ENCODE measurements at regions not wholly inside any gene's neighbourhood (a gene's known extent, or its start where the extent isn't known, plus 50 kb on each side); places are given as distances from the start of the nearest gene placed in this dataset.

DNA sequence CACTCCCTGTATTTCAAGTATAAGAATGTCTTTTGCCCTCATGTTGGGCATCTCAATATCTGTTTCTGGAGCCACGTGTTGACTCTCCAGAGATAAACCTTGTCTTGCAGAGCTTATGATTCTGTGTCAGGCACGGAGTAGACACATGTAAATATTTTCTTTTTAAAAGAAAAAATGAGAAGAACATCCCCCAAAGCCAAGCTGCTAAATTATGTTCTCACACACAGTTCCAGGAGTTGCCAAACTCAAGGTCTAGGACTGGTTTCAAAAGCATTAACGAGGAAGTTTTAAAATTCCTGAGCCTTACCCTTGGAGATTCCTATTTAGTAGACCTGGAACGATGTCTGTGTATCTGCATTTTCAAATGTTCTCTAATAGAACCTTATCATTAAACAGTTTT, 1228.3 kb upstream of the WWC1 start:
- Histone ChIP-seq H3K27me3 (ENCODE audit: control insufficient read depth in 4 of 4, insufficient read depth in 4 of 4, low read length in 3 of 4) (peaks cover 0 to 3% (median 0%) of the 10 kb centered on the region in 4 donors), H3K27ac (ENCODE audit: low read depth in 1 of 2, low read length in 2 of 2) (no peak overlapping the region)
- 54% methylated on average over 4 of the region's 4 CpGs for WGBS

GRCh38 chr5:167063788-167064187, 1227.7 kb upstream of the WWC1 start:
- Histone ChIP-seq H3K9me3 (ENCODE audit: control insufficient read depth in 4 of 4, low read length in 3 of 4) (no peaks in the 10 kb centered on the region), H3K4me3 (ENCODE audit: low read depth in 1 of 3, low read length in 3 of 3) (no peak overlapping the region), H3K27ac (ENCODE audit: low read depth in 1 of 2, low read length in 2 of 2) (no peak overlapping the region), H3K4me1 (ENCODE audit: control insufficient read depth in 4 of 4, insufficient read depth in 4 of 4, low read length in 3 of 4) (no peaks in the 10 kb centered on the region), H3K36me3 (ENCODE audit: control insufficient read depth in 4 of 4, insufficient read depth in 3 of 4, low read depth in 1 of 4, low read length in 3 of 4) (no peaks in the 10 kb centered on the region), H3K27me3 (ENCODE audit: control insufficient read depth in 4 of 4, insufficient read depth in 4 of 4, low read length in 3 of 4) (peaks cover 0 to 3% (median 0%) of the 10 kb centered on the region in 4 donors), H3K9ac (ENCODE audit: low read depth in 1 of 2, low read length in 2 of 2) (no peak overlapping the region)
- 67% methylated on average over 8 of the region's 8 CpGs for WGBS
- no peak for TF ChIP-seq EGR1 (IDR thresholded peaks at IDR 0.05; ENCODE audit: low read depth in 2 of 2)
- TF ChIP-seq RAD21 (IDR thresholded peaks at IDR 0.05) = no peak
- TF ChIP-seq, protein P1, sequence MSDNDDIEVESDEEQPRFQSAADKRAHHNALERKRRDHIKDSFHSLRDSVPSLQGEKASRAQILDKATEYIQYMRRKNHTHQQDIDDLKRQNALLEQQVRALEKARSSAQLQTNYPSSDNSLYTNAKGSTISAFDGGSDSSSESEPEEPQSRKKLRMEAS (IDR thresholded peaks at IDR 0.05) = no peak
- TF ChIP-seq, protein P2, sequence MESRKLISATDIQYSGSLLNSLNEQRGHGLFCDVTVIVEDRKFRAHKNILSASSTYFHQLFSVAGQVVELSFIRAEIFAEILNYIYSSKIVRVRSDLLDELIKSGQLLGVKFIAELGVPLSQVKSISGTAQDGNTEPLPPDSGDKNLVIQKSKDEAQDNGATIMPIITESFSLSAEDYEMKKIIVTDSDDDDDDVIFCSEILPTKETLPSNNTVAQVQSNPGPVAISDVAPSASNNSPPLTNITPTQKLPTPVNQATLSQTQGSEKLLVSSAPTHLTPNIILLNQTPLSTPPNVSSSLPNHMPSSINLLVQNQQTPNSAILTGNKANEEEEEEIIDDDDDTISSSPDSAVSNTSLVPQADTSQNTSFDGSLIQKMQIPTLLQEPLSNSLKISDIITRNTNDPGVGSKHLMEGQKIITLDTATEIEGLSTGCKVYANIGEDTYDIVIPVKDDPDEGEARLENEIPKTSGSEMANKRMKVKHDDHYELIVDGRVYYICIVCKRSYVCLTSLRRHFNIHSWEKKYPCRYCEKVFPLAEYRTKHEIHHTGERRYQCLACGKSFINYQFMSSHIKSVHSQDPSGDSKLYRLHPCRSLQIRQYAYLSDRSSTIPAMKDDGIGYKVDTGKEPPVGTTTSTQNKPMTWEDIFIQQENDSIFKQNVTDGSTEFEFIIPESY (IDR thresholded peaks at IDR 0.05) = no peak
- TF ChIP-seq FOXA2 (IDR thresholded peaks at IDR 0.05) = no peak
- TF ChIP-seq, protein P3, sequence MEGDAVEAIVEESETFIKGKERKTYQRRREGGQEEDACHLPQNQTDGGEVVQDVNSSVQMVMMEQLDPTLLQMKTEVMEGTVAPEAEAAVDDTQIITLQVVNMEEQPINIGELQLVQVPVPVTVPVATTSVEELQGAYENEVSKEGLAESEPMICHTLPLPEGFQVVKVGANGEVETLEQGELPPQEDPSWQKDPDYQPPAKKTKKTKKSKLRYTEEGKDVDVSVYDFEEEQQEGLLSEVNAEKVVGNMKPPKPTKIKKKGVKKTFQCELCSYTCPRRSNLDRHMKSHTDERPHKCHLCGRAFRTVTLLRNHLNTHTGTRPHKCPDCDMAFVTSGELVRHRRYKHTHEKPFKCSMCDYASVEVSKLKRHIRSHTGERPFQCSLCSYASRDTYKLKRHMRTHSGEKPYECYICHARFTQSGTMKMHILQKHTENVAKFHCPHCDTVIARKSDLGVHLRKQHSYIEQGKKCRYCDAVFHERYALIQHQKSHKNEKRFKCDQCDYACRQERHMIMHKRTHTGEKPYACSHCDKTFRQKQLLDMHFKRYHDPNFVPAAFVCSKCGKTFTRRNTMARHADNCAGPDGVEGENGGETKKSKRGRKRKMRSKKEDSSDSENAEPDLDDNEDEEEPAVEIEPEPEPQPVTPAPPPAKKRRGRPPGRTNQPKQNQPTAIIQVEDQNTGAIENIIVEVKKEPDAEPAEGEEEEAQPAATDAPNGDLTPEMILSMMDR (IDR thresholded peaks at IDR 0.05; ENCODE audit: low read depth, low read length, missing input control) = no peak
- no peak for TF ChIP-seq FOXA1 (IDR thresholded peaks at IDR 0.05)
- TF ChIP-seq HNF4G (IDR thresholded peaks at IDR 0.05) = no peak
- TF ChIP-seq GABPA (IDR thresholded peaks at IDR 0.05 in 1 of 2, conservative IDR thresholded peaks at IDR 0.05 in 1 of 2) = no peak
- no peak for TF ChIP-seq RXRA (IDR thresholded peaks at IDR 0.05)
- no peak for TF ChIP-seq YY1 (IDR thresholded peaks at IDR 0.05)
- TF ChIP-seq, protein P4, sequence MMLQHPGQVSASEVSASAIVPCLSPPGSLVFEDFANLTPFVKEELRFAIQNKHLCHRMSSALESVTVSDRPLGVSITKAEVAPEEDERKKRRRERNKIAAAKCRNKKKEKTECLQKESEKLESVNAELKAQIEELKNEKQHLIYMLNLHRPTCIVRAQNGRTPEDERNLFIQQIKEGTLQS (IDR thresholded peaks at IDR 0.05) = no peak
- no peak for TF ChIP-seq JUND (IDR thresholded peaks at IDR 0.05)
- TF ChIP-seq HNF4A (conservative IDR thresholded peaks at IDR 0.05) = no peak
- TF ChIP-seq TAF1 (conservative IDR thresholded peaks at IDR 0.05) = no peak
- TF ChIP-seq SP1 (IDR thresholded peaks at IDR 0.05) = no peak
- TF ChIP-seq NR2F2 (IDR thresholded peaks at IDR 0.05) = no peak
- no peak for TF ChIP-seq REST (IDR thresholded peaks at IDR 0.05)
- no peak for DNase-seq (ENCODE audit: low spot score)

More for the DNA sequence above, 1228.3 kb upstream of the WWC1 start:
- Histone ChIP-seq H3K36me3 (ENCODE audit: control insufficient read depth in 4 of 4, insufficient read depth in 3 of 4, low read depth in 1 of 4, low read length in 3 of 4) (no peaks in the 10 kb centered on the region), H3K9ac (ENCODE audit: low read depth in 1 of 2, low read length in 2 of 2) (no peak overlapping the region), H3K4me3 (ENCODE audit: low read depth in 1 of 3, low read length in 3 of 3) (no peak overlapping the region), H3K9me3 (ENCODE audit: control insufficient read depth in 4 of 4, low read length in 3 of 4) (no peaks in the 10 kb centered on the region), H3K4me1 (ENCODE audit: control insufficient read depth in 4 of 4, insufficient read depth in 4 of 4, low read length in 3 of 4) (no peaks in the 10 kb centered on the region)
- no peak for TF ChIP-seq JUND (IDR thresholded peaks at IDR 0.05)
- no peak for DNase-seq (ENCODE audit: low spot score)

Measured in liver (tissue), 8 donors.